ENCODE measurements at regions not wholly inside any gene's neighbourhood (a gene's known extent, or its start where the extent isn't known, plus 50 kb on each side); places are given as distances from the start of the nearest gene placed in this dataset.

DNA sequence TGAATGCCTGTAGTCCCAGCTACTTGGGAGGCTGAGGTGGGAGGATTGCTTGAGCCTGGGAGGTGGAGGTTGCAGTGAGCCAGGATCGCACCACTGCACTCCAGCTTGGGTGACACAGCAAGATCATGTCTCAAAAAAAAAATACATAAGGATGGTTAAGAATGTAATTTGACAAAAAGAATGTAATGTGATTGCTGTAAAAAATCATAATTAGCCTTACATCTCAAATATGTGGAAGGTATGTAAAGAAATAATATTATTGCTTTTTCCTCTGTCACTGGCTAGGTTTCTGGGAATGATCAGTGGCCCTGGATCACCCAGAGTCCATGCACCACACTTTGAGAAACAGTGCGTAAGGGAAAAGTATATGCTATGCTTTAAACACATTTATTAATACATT is 106.1 kb upstream of the C1GALT1C1 start:
- H3K27ac ChIP-seq (ENCODE audit: extremely low read depth, low read depth, low read length) = no peak overlapping the region
- H3K4me3 ChIP-seq (ENCODE audit: low read depth, low read length) = no peak overlapping the region
- no peaks in the 10 kb centered on the region for H3K4me1 ChIP-seq (ENCODE audit: control insufficient read depth, insufficient read depth, low read length)
- POLR2A ChIA-PET = no interaction called here
- no peaks in the 10 kb centered on the region; the same call in 1 of the 2 replicates for H3K9me3 ChIP-seq (ENCODE audit: control insufficient read depth, insufficient read depth, low read depth, low read length)
- CTCF ChIA-PET = no interaction called here
- TF ChIP-seq, protein P1, sequence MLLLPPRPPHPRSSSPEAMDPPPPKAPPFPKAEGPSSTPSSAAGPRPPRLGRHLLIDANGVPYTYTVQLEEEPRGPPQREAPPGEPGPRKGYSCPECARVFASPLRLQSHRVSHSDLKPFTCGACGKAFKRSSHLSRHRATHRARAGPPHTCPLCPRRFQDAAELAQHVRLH (tag by site-specific recombination; IDR thresholded peaks at IDR 0.05) = no peak
- TF ChIP-seq ZBTB17 (tag by site-specific recombination; IDR thresholded peaks at IDR 0.05) = no peak
- TF ChIP-seq ZNF121 (tag by site-specific recombination; IDR thresholded peaks at IDR 0.05) = no peak
- no peak for TF ChIP-seq ZNF223 (tag by site-specific recombination; IDR thresholded peaks at IDR 0.05)
- TF ChIP-seq, protein P2, sequence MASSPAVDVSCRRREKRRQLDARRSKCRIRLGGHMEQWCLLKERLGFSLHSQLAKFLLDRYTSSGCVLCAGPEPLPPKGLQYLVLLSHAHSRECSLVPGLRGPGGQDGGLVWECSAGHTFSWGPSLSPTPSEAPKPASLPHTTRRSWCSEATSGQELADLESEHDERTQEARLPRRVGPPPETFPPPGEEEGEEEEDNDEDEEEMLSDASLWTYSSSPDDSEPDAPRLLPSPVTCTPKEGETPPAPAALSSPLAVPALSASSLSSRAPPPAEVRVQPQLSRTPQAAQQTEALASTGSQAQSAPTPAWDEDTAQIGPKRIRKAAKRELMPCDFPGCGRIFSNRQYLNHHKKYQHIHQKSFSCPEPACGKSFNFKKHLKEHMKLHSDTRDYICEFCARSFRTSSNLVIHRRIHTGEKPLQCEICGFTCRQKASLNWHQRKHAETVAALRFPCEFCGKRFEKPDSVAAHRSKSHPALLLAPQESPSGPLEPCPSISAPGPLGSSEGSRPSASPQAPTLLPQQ (tag by site-specific recombination; IDR thresholded peaks at IDR 0.05) = no peak
- TF ChIP-seq SP3 (tag by site-specific recombination; IDR thresholded peaks at IDR 0.05) = no peak
- TF ChIP-seq BCL11B (tag by site-specific recombination; IDR thresholded peaks at IDR 0.05; ENCODE audit: low read depth) = no peak
- no peak for TF ChIP-seq ZNF76 (tag by site-specific recombination; IDR thresholded peaks at IDR 0.05; ENCODE audit: borderline replicate concordance, low read depth)
- TF ChIP-seq, protein P3, sequence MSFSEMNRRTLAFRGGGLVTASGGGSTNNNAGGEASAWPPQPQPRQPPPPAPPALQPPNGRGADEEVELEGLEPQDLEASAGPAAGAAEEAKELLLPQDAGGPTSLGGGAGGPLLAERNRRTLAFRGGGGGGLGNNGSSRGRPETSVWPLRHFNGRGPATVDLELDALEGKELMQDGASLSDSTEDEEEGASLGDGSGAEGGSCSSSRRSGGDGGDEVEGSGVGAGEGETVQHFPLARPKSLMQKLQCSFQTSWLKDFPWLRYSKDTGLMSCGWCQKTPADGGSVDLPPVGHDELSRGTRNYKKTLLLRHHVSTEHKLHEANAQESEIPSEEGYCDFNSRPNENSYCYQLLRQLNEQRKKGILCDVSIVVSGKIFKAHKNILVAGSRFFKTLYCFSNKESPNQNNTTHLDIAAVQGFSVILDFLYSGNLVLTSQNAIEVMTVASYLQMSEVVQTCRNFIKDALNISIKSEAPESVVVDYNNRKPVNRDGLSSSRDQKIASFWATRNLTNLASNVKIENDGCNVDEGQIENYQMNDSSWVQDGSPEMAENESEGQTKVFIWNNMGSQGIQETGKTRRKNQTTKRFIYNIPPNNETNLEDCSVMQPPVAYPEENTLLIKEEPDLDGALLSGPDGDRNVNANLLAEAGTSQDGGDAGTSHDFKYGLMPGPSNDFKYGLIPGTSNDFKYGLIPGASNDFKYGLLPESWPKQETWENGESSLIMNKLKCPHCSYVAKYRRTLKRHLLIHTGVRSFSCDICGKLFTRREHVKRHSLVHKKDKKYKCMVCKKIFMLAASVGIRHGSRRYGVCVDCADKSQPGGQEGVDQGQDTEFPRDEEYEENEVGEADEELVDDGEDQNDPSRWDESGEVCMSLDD (tag by site-specific recombination; IDR thresholded peaks at IDR 0.05) = no peak
- TF ChIP-seq ZNF211 (tag by site-specific recombination; IDR thresholded peaks at IDR 0.05; ENCODE audit: low read depth) = no peak
- no peak for TF ChIP-seq ZNF768 (tag by site-specific recombination; IDR thresholded peaks at IDR 0.05)
- TF ChIP-seq ZNF707 (tag by site-specific recombination; IDR thresholded peaks at IDR 0.05) = no peak
- no peak for TF ChIP-seq ZNF169 (tag by site-specific recombination; IDR thresholded peaks at IDR 0.05)
- TF ChIP-seq ZXDB (tag by site-specific recombination; IDR thresholded peaks at IDR 0.05) = no peak
- no peak for TF ChIP-seq ZNF621 (tag by site-specific recombination; IDR thresholded peaks at IDR 0.05)
- TF ChIP-seq ZNF214 (tag by site-specific recombination; IDR thresholded peaks at IDR 0.05; ENCODE audit: borderline replicate concordance) = no peak
- TF ChIP-seq INSM2 (tag by site-specific recombination; IDR thresholded peaks at IDR 0.05) = no peak
- TF ChIP-seq, protein P4, sequence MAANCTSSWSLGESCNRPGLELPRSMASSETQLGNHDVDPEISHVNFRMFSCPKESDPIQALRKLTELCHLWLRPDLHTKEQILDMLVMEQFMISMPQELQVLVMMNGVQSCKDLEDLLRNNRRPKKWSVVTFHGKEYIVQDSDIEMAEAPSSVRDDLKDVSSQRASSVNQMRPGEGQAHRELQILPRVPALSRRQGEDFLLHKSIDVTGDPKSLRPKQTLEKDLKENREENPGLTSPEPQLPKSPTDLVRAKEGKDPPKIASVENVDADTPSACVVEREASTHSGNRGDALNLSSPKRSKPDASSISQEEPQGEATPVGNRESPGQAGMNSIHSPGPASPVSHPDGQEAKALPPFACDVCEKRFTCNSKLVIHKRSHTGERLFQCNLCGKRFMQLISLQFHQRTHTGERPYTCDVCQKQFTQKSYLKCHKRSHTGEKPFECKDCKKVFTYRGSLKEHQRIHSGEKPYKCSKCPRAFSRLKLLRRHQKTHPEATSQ (tag by site-specific recombination; IDR thresholded peaks at IDR 0.05) = no peak
- TF ChIP-seq SETDB1 (IDR thresholded peaks at IDR 0.05; ENCODE audit: insufficient read length, low read length) = no peak
- no peak for TF ChIP-seq KLF1 (tag by site-specific recombination; IDR thresholded peaks at IDR 0.05)
- no peaks in the 10 kb centered on the region for H3K36me3 ChIP-seq (ENCODE audit: control insufficient read depth in 2 of 2, insufficient read depth in 1 of 2, low read length in 2 of 2)

Data from HEK293 (cell line).